Uterus (tissue), 3 donors: ENCODE measurements at regions not wholly inside any gene's neighbourhood (a gene's known extent, or its start where the extent isn't known, plus 50 kb on each side); places are given as distances from the start of the nearest gene placed in this dataset.
"Not testable (repeated sequence)": the region's sequence is repeated elsewhere in the genome, so short reads cannot be mapped to it uniquely, and the experiment has no call there.

Source experiments
- DNase-seq, 2 donors: peaks; one replicate each; pipeline ENCODE4 v3.0.0-alpha.2; 2019 to 2020
- H3K27ac ChIP-seq, 2 donors: fragments of 200-600 bp; sonication (generic); 1 replicate in 1 of 2; 2 replicates in 1 of 2; pipeline ENCODE4 v1.5.1; 2016 to 2018
- H3K27me3 ChIP-seq, 2 donors: fragments of 200-600 bp; sonication (generic); one replicate each; pipeline ENCODE4 v1.5.1; 2018 to 2019; ENCODE audit warnings: control low read depth in 1 of 2
- H3K36me3 ChIP-seq, 2 donors: fragments of 200-600 bp; sonication (generic); one replicate each; pipeline ENCODE4 v1.5.1; 2019; ENCODE audit warnings: control low read depth in 1 of 2
- H3K4me1 ChIP-seq, 2 donors: fragments of 200-600 bp; sonication (generic); one replicate each; pipeline ENCODE4 v1.5.1; 2018 to 2019; ENCODE audit warnings: control low read depth in 1 of 2
- H3K4me3 ChIP-seq, 2 donors: fragments of 200-600 bp; sonication (generic); 1 replicate in 1 of 2; 2 replicates in 1 of 2; pipeline ENCODE4 v1.5.1; 2018 to 2019; ENCODE audit warnings: mild to moderate bottlenecking in 1 of 2
- H3K9me3 ChIP-seq, 2 donors: fragments of 200-600 bp; sonication (generic); one replicate each; pipeline ENCODE4 v1.5.1; 2019; ENCODE audit warnings: control low read depth in 1 of 2
- POLR2A ChIP-seq, 2 donors: fragments of 450-650 bp; IDR thresholded peaks; one replicate each; pipeline ENCODE4 v1.6.1; 2016; ENCODE audit warnings: antibody characterized with exemption in 2 of 2, mild to moderate bottlenecking in 1 of 2, moderate library complexity in 1 of 2
- intact Hi-C: fragments of 100-400 bp; cut with DNase I; formaldehyde crosslinking; loops from one replicate; pipeline ENCODE4 v1.15.1; 2023; ENCODE audit warnings: low total_unique reads
- TF ChIP-seq, protein P1 (sequence below), 4 experiments: fragments of 200-600 bp in 2 of 4; fragments of 450-650 bp in 2 of 4; sonication (generic) in 2 of 4; IDR thresholded peaks; one replicate each; pipeline ENCODE4 v1.5.1; 2016 to 2019; ENCODE audit warnings: antibody characterized with exemption in 4 of 4, mild to moderate bottlenecking in 2 of 4, moderate library complexity in 1 of 4
- donor health status: DM: yes; HTN: yes; CAD: no.

DNA sequence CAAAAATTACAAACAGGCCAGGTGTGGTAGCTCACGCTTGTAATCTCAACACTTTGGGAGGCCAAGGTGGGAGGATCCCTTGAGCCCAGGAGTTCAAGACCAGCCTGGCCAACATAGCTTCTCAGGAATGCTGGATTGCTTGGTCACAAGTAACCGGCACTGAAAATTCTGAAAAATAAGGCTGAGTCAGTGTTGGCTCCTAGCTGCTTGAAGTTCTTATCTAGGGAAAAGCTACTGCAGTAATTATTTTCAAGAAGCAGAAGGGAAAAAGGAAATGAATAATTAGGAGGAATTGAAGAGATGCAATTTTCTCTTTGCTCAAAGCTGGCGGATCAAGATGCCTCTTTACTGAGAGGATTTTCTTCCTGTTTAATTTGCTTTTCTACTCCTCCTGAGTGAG lies 75.0 kb upstream of the GTF3A start:
- no peak overlapping the region for H3K4me3 ChIP-seq
- no peaks in the 10 kb centered on the region for H3K27me3 ChIP-seq
- no peak overlapping the region for H3K27ac ChIP-seq
- no peaks in the 10 kb centered on the region for H3K9me3 ChIP-seq
- H3K36me3 ChIP-seq, result no peaks in the 10 kb centered on the region
- H3K4me1 ChIP-seq, result no peaks in the 10 kb centered on the region
- TF ChIP-seq, protein P1, sequence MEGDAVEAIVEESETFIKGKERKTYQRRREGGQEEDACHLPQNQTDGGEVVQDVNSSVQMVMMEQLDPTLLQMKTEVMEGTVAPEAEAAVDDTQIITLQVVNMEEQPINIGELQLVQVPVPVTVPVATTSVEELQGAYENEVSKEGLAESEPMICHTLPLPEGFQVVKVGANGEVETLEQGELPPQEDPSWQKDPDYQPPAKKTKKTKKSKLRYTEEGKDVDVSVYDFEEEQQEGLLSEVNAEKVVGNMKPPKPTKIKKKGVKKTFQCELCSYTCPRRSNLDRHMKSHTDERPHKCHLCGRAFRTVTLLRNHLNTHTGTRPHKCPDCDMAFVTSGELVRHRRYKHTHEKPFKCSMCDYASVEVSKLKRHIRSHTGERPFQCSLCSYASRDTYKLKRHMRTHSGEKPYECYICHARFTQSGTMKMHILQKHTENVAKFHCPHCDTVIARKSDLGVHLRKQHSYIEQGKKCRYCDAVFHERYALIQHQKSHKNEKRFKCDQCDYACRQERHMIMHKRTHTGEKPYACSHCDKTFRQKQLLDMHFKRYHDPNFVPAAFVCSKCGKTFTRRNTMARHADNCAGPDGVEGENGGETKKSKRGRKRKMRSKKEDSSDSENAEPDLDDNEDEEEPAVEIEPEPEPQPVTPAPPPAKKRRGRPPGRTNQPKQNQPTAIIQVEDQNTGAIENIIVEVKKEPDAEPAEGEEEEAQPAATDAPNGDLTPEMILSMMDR (IDR thresholded peaks at IDR 0.05), result no peak
- no peak for TF ChIP-seq POLR2A (IDR thresholded peaks at IDR 0.05)
- DNase-seq, result no peak
- intact Hi-C loops, result no loop called here

DNA sequence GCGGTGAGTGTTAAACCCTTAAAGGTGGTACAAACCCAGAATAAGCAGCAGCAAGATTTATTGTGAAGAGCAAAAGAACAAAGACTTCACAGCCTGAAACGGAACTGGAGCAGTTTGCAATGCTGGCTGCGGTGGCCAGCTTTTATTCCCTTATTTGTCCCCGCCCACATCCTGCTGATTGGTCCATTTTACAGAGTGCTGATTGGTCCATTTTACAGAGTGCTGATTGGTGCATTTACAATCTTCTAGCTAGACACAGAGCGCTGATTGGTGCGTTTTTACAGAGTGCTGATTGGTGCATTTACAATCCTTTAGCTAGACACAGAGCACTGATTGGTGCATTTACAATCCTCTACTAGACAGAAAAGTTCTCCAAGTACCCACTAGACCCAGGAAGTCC lies 73.6 kb upstream of the GTF3A start:
- H3K4me3 ChIP-seq, H3K36me3 ChIP-seq, H3K27ac ChIP-seq, intact Hi-C loops, H3K4me1 ChIP-seq, DNase-seq, H3K9me3 ChIP-seq, H3K27me3 ChIP-seq: not testable (repeated sequence)

DNA sequence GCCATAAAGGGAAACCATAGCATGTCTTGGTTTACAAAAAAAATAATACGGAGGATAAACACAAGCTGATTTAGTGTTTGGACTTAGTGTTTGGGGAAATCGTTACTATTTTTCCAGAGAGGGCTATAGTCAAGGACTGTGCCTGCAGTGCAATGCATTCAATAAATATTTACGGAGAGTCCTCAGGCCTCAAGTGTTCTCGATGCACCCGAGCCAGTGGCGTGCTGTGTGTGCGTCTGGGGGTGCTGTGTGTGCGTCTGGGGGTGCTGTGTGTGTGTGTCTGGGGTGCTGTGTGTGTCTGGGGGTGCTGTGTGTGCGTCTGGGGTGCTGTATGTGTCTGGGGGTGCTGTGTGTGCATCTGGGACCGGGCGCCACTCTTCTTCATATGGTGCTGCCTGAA lies 71.7 kb upstream of the GTF3A start:
- intact Hi-C loops, result no loop called here
- TF ChIP-seq POLR2A (IDR thresholded peaks at IDR 0.05), result no peak
- TF ChIP-seq, protein P1 (IDR thresholded peaks at IDR 0.05), result no peak
- H3K27me3 ChIP-seq, result no peaks in the 10 kb centered on the region
- no peaks in the 10 kb centered on the region for H3K36me3 ChIP-seq
- H3K27ac ChIP-seq, result no peak overlapping the region
- H3K4me3 ChIP-seq, result no peak overlapping the region
- no peak for DNase-seq
- H3K4me1 ChIP-seq, result no peaks in the 10 kb centered on the region
- H3K9me3 ChIP-seq, result no peaks in the 10 kb centered on the region

DNA sequence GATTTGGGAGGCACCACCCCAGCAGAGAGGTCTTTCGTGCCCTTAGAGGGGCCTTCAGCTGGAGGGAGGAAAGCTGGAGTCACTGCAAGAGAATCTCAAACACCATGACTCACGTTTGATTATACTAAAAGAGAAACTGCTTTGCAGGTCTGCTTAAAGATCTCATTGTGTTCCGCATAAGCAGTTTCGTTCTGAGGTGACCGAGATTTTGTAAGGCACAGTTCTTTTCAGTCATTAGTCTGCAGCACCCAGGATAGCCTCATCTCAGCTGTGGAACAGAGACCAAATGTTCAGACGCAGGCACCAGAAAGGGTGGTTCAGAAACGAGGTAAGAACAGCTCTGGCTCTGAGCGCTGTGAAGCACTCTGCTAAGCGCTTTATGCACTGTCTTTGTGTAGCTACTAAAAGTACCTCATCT lies 71.2 kb upstream of the GTF3A start:
- intact Hi-C loops, result no loop called here
- no peaks in the 10 kb centered on the region for H3K36me3 ChIP-seq
- no peak for DNase-seq
- TF ChIP-seq, protein P1 (IDR thresholded peaks at IDR 0.05), result no peak
- no peak for TF ChIP-seq POLR2A (IDR thresholded peaks at IDR 0.05)
- no peaks in the 10 kb centered on the region for H3K27me3 ChIP-seq
- H3K27ac ChIP-seq, result no peak overlapping the region
- H3K9me3 ChIP-seq, result no peaks in the 10 kb centered on the region
- H3K4me1 ChIP-seq, result no peaks in the 10 kb centered on the region
- no peak overlapping the region for H3K4me3 ChIP-seq

DNA sequence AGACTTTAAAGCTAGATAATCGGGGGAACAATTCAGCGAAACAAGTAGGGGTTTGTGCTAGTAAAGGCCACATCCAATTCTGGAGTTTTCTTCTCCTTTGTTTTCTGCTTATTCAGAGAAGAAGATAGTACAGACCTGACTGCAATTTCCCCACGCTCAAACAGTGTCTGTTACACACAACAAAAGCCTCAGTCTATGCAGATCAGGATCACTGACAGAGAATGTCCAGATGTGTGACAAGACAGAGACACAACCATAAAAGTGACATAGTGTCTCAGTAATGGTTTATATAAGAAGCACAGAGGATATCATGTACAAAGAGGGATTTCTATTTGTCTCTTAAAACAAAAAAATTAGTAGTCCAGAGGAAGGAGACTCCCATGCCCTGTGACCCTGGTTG lies 70.7 kb upstream of the GTF3A start:
- no peak for TF ChIP-seq POLR2A (IDR thresholded peaks at IDR 0.05)
- TF ChIP-seq, protein P1 (IDR thresholded peaks at IDR 0.05), result no peak
- intact Hi-C loops, result no loop called here

DNA sequence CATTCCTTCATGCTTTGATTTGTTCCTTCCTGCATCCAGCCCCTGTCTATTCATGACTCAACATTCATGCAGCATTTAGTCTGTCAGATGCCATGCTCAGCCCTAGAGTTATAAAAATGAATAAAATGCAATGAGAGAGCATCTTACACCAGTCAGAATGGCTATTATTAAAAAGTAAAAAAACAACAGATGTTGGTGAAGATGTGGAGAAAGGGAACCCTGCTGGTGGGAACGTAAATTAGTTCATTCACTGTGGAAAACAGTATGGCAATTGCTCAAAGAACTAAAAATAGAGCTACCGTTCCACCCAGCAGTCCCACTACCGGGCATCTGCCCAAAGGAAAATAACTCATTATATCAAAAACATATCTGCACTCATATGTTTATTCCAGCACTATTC lies 70.0 kb upstream of the GTF3A start:
- Histone ChIP-seq H3K4me1 (no peaks in the 10 kb centered on the region), H3K27ac (no peak overlapping the region), H3K36me3 (no peaks in the 10 kb centered on the region), H3K27me3 (no peaks in the 10 kb centered on the region), H3K9me3 (no peaks in the 10 kb centered on the region), H3K4me3 (no peak overlapping the region)
- TF ChIP-seq POLR2A (IDR thresholded peaks at IDR 0.05), result no peak
- TF ChIP-seq, protein P1 (IDR thresholded peaks at IDR 0.05), result no peak
- DNase-seq, result no peak
- intact Hi-C loops, result no loop called here

More for the DNA sequence above, 70.7 kb upstream of the GTF3A start:
- no peak for DNase-seq
- H3K4me1 ChIP-seq, result no peaks in the 10 kb centered on the region
- no peaks in the 10 kb centered on the region for H3K9me3 ChIP-seq
- no peak overlapping the region for H3K4me3 ChIP-seq
- no peaks in the 10 kb centered on the region for H3K36me3 ChIP-seq
- H3K27ac ChIP-seq, result no peak overlapping the region
- H3K27me3 ChIP-seq, result no peaks in the 10 kb centered on the region
